Neural cell (in vitro differentiated cells): ENCODE measurements at regions not wholly inside any gene's neighbourhood (a gene's known extent, or its start where the extent isn't known, plus 50 kb on each side); places are given as distances from the start of the nearest gene placed in this dataset.

Experiments used
- CTCF ChIP-seq: fragments of 450-650 bp; IDR thresholded peaks from 2 replicates; pipeline ENCODE4 v1.5.1; 2014; ENCODE audit warnings: antibody characterized with exemption, mild to moderate bottlenecking, moderate library complexity; ENCODE audit not compliant: poor library complexity, severe bottlenecking
- RAD21 ChIP-seq: fragments of 450-650 bp; conservative IDR thresholded peaks from 2 replicates; pipeline ENCODE4 v1.6.1; 2014; ENCODE audit warnings: antibody characterized with exemption, mild to moderate bottlenecking, moderate library complexity

- no peak for TF ChIP-seq CTCF
- no peak for TF ChIP-seq RAD21
These were observed 409.1 kb downstream of the TCERG1L start for GRCh38 chr10:130902471-130902870.
